A172 (cell line): ENCODE measurements at regions not wholly inside any gene's neighbourhood (a gene's known extent, or its start where the extent isn't known, plus 50 kb on each side); places are given as distances from the start of the nearest gene placed in this dataset.
"Not testable (repeated sequence)": the region's sequence is repeated elsewhere in the genome, so short reads cannot be mapped to it uniquely, and the experiment has no call there.

Experiments used
- DNase-seq: peaks from one replicate; pipeline ENCODE4 v3.0.0-alpha.2; 2015; ENCODE audit warnings: low spot score

DNA sequence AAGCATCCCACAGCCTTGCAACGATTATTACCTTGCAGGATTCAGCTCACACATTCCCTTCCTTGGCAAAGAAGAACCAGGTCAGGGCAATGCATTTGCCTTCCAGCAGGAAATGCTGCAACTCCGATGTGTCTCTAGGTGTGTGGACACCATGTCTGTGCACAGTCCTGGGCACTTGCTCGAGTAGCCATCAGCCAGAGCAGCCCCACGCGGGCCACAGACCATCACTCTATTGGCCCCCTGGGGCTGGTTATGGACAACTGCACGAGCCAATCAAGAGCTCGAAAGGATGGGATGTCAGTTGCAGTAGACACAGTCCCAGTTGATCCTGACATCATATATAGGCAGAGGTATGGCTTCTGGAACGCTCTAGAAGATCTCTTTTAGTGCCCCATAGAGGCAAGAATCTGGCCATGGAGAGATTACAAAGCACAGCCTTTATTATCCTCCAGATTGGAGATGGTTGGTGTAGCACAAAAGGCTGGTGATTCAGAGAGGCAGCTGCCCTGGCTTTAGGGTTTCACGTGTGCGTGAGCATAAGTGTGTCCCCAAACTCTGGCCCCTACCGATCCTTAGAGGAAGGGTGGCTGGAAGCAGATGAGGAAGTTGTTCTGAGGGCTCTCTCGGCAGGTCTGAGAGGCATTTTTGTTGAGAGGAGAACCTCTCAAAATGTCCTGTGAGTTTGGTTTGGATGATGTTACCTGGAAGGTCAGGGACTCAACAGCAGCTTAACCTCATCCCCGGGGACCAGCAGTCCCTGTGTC is 403.8 kb downstream of the SEC14L1 start:
- no peak for DNase-seq

DNA sequence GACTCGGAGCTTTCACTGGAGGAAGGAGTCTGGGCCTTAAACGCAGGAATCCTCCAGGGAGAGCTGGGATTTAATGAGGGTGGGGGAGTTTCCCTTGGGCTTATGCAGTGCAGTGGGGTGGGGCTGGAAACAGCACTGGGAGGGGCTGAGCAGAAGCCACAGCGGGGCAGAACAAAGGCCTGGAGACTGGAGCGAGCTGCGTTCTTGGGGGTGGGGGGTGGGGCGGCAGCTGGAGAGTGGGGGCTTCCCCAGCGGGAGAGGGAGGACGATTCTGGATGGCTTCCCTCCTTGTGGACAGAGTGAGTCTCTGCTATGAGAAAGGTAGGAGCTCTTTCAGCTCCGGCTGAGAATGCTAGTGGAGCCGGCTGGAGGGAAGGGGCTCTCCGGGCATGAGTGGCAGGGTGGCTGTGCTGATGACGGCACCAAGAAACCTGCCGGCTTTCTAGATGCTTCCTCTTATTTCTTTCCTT is 406.0 kb downstream of the SEC14L1 start:
- DNase-seq = peak; percentile 44

DNA sequence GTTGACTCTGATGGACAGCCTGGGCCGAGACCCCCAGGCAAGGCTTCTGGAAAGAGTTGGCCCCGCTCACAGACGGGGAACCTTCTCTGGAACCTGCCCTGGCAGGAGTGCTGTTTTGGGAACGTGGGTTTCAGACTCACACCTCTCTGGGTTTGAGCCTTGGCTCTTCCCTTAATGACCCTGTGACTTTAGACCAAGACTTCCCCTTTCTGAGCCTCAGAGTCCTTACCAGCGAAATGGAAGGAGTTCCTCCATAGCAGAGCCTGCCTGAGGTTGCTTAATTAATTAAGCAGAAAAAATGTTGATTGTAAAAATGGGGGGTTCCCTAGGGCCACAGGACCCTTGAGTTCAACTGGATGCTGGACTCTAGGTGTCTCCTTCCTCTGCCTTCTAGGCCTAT is 408.2 kb downstream of the SEC14L1 start:
- no peak for DNase-seq

DNA sequence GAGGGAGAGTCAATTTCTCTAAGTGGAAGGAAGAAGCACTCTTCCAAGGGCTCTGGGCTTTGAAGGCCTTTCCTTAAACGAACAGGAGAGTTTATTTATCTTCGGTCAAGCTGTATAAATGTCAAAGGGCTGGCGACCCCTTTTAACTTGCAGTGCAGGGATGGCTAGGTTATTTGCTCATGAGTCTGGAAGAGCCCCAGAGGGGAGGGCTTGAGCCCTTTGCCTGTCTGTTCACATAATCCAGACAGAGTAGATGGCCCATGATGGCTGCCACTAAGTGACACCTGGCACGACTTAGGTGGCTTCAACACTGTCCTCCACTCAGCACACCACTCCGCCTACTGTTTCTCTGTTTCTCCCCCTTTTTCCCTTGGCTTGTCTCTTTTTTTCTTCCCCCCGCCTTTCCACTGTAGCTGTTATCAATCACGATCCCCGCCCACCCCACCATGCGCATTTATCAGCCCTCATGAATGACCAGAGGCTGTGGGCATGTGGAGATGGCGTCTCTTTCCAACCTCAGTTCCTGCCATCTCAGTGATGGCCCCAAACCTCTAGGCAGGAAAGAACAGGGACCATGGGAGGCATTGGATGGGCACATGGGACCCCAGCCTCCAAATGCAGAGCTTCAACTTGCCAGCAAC is 408.7 kb upstream of the TNRC6C start:
- no peak for DNase-seq

DNA sequence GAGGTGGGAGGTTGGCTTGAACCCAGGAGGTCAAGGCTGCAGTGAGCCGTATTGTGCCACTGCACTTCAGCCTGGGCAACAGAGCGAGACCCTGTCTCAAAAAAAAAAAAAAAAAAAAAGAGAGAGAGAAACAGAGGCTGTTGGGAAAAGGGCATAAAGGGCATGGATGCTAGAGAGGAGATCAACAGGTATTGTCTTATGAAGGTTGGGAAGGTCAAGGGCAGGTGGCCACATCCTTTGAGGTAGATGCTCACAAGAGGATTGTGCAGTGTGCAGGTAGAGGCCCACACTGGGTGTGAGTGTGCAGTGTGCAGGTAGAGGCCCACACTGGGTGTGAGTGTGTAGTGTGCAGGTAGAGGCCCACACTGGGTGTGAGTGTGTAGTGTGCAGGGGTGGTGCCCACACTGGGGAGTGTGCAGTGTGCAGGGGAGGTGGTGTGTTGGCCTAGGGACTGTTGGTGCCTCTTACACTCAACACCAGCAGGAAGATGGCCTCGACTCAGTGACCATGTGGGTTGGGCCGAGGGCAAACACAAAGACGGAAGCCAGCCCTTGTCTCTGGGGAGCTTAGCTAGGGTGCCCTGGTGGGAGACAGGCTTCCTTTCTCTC is 404.9 kb upstream of the TNRC6C start:
- DNase-seq = no peak

DNA sequence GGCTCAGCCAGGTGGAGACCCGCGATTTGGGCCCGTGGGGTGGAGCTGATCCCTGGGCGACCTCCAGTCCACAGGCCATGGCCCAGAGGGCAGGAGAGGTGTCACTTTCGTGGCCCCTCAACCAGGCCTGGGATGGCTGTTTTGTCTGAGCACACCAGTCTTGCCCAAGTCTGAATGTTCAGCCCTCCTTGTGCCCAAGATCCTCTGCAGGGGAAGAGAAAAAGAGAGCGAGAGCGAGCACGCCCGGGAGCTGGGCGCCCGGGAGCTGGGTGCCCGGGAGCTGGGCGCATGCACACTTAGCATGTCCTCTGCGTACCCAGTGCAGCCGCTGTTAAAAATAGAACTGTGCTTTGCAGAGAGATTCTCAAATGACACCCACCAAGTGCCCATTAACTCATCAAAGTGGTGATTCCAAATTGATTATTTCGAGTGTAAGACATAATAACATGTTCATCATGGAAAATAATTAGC is 403.3 kb upstream of the TNRC6C start:
- DNase-seq = no peak

DNA sequence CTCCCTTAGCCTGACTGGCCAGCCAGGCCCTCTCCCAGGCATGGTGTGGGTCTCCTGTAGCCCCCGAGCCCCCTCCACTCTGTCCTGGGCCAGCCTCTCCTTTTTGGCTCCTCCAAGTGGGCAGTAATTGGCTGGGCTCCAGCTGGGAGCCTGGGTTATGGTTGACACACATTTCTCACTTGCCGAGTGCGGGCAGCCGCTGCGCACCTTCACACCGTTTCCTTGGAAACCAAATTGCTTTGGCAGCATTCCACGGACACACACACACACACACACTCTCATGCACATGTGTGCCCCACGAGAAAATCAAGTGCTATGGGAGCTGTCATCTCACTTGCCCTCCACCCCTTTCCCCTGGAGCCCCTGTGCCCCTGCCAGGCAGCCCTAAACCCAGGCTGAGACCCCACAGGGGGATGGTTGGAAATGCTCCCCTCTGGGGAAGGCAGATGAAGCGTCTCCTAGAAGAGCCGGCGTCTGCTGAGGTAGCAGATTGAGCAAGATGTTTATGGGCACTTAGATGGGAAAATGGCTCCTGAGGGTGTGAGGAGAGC is 402.7 kb upstream of the TNRC6C start:
- no peak for DNase-seq

DNA sequence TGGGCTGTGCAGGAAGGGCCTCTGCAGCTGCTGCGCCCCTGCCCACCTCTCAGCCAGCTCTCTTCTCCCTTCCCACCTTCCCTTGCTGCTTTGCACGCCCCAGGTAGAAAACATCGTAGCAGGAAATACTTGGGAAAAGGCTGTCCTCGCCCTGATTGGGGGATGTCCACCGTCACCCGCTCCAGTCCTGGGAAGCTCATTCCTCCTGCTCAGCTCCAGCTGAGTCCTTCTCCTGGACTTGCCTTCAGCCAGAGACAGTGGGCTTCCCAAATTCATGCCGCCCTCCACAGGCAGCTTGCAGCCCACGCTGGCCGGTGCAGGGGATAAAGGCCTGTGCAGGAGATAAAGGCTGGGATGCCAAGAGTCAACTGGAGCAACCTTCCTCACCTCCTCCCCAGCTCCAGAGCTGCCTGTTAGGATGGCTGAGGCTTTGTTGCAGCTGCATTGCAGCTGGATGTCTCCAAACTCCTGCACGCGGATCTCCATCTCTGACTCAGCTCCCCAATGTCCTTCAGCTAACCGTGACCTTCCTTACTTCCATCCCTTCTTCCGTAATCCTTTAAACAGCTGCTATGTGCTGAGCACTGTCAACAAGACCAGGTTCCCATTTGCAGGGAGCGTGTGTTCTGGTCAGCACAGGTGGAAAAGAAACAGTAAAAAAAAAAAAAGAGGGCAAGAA is 402.0 kb upstream of the TNRC6C start:
- no peak for DNase-seq

DNA sequence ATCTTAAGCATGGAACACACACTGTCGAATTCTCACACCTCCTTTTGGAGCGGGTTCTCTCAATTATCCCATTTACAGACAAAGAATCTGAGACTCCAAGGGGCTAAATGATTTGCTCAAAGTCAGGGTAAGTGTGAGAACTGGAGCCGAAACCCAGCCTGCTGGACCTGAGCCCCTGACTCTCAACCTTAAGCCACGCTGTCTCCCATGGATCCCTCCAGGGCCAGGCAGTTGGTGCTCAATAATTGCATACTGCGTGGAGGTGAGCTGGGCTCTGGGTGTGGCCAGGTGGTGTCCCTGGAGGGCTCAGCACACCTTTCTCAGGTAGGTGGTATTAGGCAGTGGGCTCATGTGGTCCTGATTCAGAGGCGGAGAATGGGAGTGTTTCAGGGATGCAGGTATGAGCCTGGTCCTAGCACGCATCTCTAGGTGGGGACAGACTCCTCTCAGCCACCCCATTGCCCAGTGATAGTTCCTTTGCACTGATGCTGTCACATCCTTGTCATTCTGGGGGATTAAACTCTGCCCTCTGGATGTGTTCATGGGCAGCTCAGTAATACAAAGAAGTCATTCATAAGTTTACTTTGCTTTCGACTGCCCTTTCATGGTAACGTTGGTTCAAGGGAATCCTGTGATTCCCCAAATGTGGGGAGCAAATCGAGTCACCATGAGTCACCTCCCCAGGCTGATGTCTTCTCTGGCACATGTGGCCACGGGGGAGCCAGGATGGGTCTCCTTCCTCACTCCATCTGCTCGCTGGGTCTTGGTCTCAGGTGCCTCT is 399.5 kb upstream of the TNRC6C start:
- peak; percentile 72 for DNase-seq

DNA sequence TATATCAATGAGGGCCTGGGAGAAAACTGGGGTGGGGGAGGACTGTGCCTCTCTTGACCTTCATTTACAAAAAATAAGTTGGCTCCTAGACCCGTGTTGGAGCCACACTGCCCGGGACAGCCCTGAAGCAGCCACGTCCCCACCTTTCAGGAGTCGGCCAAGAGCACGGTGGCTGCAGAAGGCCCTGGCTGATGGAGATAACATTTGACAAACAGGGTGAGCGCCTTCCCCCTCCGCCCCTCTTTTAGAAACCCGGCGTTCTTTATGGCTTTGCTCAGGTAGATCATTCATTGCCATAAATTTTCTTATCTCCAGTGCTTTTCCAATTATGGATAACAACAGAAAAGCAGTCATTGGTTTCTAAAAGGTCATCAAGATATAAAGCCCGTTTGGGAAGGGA is 398.1 kb upstream of the TNRC6C start:
- DNase-seq = no peak

DNA sequence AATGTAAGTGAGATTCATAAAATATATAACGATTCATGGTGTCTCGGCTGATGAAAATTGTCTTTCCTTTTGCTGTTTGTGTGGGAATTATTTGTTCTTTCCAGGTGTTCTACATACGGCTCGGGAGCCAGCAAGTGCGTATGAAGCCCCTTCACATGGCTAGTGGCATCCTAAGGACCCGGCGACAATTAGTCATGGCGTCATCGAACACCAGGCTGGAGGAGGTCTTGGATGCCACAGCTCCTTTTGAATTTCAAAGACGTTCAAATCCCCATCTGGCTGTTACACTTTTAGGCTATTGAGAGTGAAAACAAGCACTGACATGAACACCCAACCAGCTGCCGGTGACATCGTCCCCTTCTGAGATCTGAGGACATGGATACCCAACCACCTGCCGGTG is 397.7 kb upstream of the TNRC6C start:
- no peak for DNase-seq

DNA sequence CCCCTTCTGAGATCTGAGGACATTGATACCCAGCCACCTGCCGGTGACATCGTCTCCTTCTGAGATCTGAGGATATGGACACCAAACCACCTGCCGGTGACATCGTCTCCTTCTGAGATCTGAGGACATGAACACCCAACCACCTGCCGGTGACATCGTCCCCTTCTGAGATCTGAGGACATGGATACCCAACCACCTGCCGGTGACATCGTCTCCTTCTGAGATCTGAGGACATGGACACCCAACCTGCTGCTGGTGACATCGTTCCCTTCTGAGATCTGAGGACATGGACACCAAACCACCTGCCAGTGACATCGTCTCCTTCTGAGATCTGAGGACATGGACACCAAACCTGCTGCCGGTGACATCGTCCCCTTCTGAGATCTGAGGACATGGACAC is 396.1 kb upstream of the TNRC6C start:
- not testable (repeated sequence) for DNase-seq

DNA sequence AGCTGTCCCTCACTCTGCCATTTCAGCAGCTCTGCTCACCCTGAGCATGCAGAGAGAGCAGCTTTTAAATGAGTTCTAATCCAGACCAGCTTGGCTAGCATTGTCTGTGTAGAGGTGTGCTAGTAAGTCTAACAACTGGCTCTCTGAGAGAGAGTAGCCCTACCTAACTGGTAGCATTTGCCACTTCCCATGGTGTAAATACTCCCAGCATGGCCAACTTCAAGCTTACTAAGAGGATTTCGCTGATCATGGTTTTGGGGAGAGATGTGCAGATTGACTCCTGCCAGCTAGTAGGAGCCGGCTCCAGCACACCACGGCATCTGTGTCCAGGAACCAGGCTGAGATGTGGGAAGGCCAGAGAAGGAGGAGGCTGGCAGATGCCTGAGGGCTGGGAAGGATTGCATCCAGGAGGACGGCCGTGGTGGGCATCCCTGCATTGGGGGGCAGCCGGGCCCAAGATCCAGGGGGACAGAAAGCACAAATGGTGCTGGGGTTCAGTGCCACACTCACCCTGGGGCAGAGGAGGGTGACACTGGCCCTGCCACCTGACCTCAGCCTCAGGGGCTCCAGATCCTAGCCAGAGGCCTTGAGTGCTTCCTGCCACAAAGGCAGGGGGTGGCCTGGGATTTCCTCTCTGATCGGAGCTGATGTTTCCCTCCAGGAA is 394.9 kb upstream of the TNRC6C start:
- DNase-seq = no peak

DNA sequence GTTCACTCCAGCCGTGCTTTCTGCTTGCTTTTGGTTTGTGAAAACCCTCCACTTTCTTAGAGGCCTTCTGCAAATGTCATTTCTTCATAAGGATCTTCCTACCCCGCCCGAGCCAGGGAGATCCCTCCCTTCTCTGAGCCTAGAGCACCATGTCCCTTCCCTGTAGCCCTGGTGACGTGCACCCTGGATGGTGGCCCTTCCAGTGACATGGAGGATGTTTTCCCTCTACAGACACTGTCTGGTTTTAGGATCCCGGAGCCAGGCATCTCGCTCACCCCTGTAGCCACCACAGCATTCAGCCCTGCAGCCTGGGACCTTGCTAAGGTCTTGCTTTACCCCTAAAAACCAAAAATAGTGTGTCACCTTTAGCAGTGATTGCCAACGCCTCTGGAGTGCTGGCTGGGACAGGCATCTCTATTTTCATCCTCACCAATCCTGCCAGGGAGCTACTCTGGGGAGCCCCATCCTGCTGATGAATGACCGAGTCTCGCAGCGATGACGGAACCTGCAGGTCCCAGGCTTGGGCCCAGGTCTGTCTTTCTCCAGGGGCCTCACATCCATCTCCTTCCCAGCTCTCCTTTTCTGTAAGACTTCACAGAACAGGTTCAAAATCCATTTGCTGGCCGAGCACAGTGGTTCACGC is 394.1 kb upstream of the TNRC6C start:
- DNase-seq = no peak

DNA sequence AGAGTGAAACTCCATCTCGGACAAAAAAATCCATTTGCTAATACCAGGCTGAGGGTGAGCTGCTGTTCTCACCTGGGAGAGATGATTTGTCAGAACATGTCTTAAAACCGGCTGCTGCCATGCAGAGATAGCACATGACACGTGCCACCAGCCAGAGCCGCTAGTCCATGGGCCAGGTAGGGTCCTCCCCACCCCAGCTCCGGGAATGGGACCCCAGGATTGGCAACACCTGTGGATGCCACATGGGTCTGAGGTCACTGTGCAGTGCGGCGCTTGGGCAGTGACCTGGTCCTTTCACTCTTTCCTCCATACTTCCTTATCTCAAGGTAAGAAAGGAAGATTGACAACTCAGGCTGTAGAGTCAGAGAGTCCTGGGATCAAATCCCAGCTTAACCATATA is 393.3 kb upstream of the TNRC6C start:
- no peak for DNase-seq

DNA sequence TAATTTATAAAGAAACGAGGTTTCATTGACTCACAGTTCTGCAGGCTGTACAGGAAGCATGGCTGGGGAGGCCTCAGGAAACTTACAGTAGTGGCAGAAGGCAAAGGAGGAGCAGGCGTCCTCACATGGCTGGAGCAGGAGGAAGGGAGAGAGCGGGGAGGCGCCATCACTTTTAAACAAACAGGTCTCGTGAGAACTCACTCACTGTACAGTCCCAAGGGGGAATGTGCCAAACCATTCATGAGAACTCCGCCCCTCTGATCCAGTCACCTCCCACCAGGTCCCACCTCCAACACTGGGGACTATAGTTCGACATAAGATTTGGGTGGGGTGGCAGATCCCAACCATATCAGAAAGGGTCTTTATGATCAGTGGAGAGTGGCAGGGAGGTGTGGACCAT is 392.4 kb upstream of the TNRC6C start:
- DNase-seq = no peak

DNA sequence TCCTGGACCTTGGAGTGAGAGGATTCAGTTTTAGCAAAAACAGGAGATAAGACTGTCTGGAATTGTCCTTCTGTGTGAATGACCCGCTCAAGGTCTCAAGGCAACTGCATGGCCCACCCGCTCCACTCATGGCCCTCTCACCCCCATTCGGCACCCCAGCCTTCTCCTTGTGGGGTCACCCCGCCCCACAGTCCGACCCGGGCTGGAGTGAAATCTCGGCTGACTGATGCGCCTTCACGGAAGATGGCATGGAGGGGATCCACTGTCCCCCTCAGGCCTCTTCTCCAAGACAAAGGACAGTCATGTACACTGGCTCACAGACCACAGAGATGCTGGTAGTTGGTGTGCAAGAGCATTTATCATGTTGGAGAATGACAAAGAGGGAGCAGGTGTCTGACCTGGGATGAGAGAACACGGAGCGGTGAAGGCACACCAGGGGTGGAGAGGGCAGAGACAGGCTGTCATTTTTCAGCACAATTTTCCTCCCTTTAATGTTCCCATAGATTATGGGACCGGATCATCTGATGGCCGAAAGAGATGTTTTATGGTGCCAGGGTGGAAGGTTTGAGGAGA is 391.9 kb upstream of the TNRC6C start:
- no peak for DNase-seq

DNA sequence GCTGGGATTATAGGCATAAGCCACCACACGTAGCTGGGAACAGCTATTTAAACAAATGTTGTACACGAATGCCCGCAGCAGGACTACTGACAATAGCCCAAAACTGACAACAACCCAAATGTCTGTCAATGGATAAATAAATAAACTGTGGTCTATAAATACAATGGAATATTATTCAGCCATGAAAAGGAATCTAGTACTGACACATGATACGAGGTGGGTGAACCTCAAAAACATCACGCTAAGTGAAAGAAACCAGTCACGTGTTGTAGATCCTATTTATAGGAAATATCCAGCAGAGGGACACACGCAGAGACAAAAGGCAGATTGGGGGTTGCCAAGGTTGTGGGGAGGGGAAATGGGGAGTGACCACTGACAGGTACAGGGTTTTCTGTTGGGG is 390.0 kb upstream of the TNRC6C start:
- no peak for DNase-seq

DNA sequence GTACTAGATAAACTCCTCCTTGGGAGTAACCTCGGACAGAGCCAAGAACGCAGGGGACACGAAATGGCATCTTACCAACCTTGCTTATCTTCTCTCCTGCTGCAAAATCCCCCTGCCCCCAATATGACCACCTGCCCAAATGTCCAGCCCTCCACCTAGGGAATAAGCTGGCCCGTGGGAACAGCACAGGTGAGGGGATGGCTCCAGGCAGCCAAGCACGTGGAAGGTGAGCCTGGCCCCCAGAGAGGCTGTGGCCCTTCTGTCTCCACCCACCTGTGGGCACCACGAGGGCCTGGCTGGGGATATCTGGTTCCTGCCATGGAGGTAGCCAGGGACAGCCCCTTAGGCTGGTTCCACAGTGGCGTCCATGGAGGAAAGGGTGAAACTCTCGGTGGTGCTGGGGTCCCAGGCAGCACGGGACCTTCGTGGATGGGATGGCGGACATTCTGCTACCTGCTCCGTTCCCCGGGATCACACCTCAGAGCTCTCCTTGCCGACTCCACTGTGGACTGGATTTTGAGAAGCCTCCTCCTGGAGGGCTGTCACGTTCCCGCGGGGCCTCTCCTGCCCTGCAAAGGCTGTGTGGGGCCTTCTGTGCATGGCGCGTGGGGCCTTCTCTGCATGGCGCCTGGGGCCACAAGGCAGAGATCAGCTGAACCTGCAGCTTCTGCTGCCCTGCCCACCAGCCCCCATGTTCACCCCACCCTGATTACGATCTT is 388.5 kb upstream of the TNRC6C start:
- DNase-seq = no peak
